ENCODE measurements at regions not wholly inside any gene's neighbourhood (a gene's known extent, or its start where the extent isn't known, plus 50 kb on each side); places are given as distances from the start of the nearest gene placed in this dataset.

GRCh38 chr7:117970801-117971200 is 97.6 kb upstream of the CTTNBP2 start:
- in situ Hi-C loops (cut with HindIII; ENCODE audit: low pct_unique_long_range_greater_than_20kb, low sequenced_read_pairs) = no loop called here
- DNase-seq (ENCODE audit: low read depth) = peak; percentile 18

- DNase-seq (ENCODE audit: low read depth) = no peak
- in situ Hi-C loops (cut with HindIII; ENCODE audit: low pct_unique_long_range_greater_than_20kb, low sequenced_read_pairs) = no loop called here
Observed at GRCh38 chr7:117971556-117972244, 98.5 kb upstream of the CTTNBP2 start.

GRCh38 chr7:117972606-117973005 is 99.4 kb upstream of the CTTNBP2 start:
- no peak for DNase-seq (ENCODE audit: low read depth)
- in situ Hi-C loops (cut with HindIII; ENCODE audit: low pct_unique_long_range_greater_than_20kb, low sequenced_read_pairs) = no loop called here

GRCh38 chr7:117973975-117974374 is 100.7 kb upstream of the CTTNBP2 start:
- no peak for DNase-seq (ENCODE audit: low read depth)
- in situ Hi-C loops (cut with HindIII; ENCODE audit: low pct_unique_long_range_greater_than_20kb, low sequenced_read_pairs) = no loop called here

GRCh38 chr7:117974891-117975290 is 101.7 kb upstream of the CTTNBP2 start:
- in situ Hi-C loops (cut with HindIII; ENCODE audit: low pct_unique_long_range_greater_than_20kb, low sequenced_read_pairs) = no loop called here
- DNase-seq (ENCODE audit: low read depth) = no peak

- in situ Hi-C loops (cut with HindIII; ENCODE audit: low pct_unique_long_range_greater_than_20kb, low sequenced_read_pairs) = no loop called here
- no peak for DNase-seq (ENCODE audit: low read depth)
Observed at GRCh38 chr7:117975476-117975875, 102.2 kb upstream of the CTTNBP2 start.

GRCh38 chr7:117979954-117980497 is 106.8 kb upstream of the CTTNBP2 start:
- in situ Hi-C loops (cut with HindIII; ENCODE audit: low pct_unique_long_range_greater_than_20kb, low sequenced_read_pairs) = no loop called here
- no peak for DNase-seq (ENCODE audit: low read depth)

GRCh38 chr7:117982071-117983055 is 109.1 kb upstream of the CTTNBP2 start:
- DNase-seq (ENCODE audit: low read depth) = no peak
- in situ Hi-C loops (cut with HindIII; ENCODE audit: low pct_unique_long_range_greater_than_20kb, low sequenced_read_pairs) = no loop called here

GRCh38 chr7:117986645-117987269 is 113.5 kb upstream of the CTTNBP2 start:
- no peak for DNase-seq (ENCODE audit: low read depth)
- in situ Hi-C loops (cut with HindIII; ENCODE audit: low pct_unique_long_range_greater_than_20kb, low sequenced_read_pairs) = no loop called here

GRCh38 chr7:117990834-117991233 is 117.6 kb upstream of the CTTNBP2 start:
- DNase-seq (ENCODE audit: low read depth) = no peak
- in situ Hi-C loops (cut with HindIII; ENCODE audit: low pct_unique_long_range_greater_than_20kb, low sequenced_read_pairs) = no loop called here

- DNase-seq (ENCODE audit: low read depth) = peak; percentile 28
- in situ Hi-C loops (cut with HindIII; ENCODE audit: low pct_unique_long_range_greater_than_20kb, low sequenced_read_pairs) = no loop called here
Observed at GRCh38 chr7:117992635-117993376, 119.6 kb upstream of the CTTNBP2 start.

GRCh38 chr7:117993377-117994003 is 120.2 kb upstream of the CTTNBP2 start:
- in situ Hi-C loops (cut with HindIII; ENCODE audit: low pct_unique_long_range_greater_than_20kb, low sequenced_read_pairs) = no loop called here
- peak; percentile 57 for DNase-seq (ENCODE audit: low read depth)

- DNase-seq (ENCODE audit: low read depth) = peak; percentile 24
- in situ Hi-C loops (cut with HindIII; ENCODE audit: low pct_unique_long_range_greater_than_20kb, low sequenced_read_pairs) = no loop called here
Observed at GRCh38 chr7:117995850-117996650, 122.8 kb upstream of the CTTNBP2 start.

- DNase-seq (ENCODE audit: low read depth) = peak; percentile 44
- in situ Hi-C loops (cut with HindIII; ENCODE audit: low pct_unique_long_range_greater_than_20kb, low sequenced_read_pairs) = no loop called here
Observed at GRCh38 chr7:117997862-117998825, 124.9 kb upstream of the CTTNBP2 start.

- in situ Hi-C loops (cut with HindIII; ENCODE audit: low pct_unique_long_range_greater_than_20kb, low sequenced_read_pairs) = no loop called here
- DNase-seq (ENCODE audit: low read depth) = no peak
Observed at GRCh38 chr7:118000480-118001202, 127.4 kb upstream of the CTTNBP2 start.
